WTC11 (cell line): ENCODE measurements at regions not wholly inside any gene's neighbourhood (a gene's known extent, or its start where the extent isn't known, plus 50 kb on each side); places are given as distances from the start of the nearest gene placed in this dataset.

Source experiments
- ATAC-seq: fragments of 200-7000 bp; cut with Tn5 transposase; 2 replicates; pipeline ENCODE4 v1.10.0; 2021; ENCODE audit warnings: mild to moderate bottlenecking, moderate library complexity
- CTCF ChIA-PET: fragments of 300-600 bp; sonication (Branson Sonifier 250); formaldehyde crosslinking; loops from one replicate; lab custom pipeline; 2021; ENCODE audit warnings: antibody characterized with exemption; lab: Charles Lee
- POLR2A ChIA-PET: fragments of 350-600 bp; sonication (Branson Sonifier 250); formaldehyde crosslinking; loops from one replicate; lab custom pipeline; 2021; ENCODE audit warnings: antibody characterized with exemption; lab: Charles Lee
- DNase-seq: peaks from one replicate; pipeline ENCODE4 v3.0.0; 2021; ENCODE audit warnings: low spot score
- H3K27ac Mint-ChIP-seq: 2 replicates; pipeline ENCODE4 v1.8.0; 2021; ENCODE audit warnings: mixed read lengths
- H3K27me3 Mint-ChIP-seq: 2 replicates; pipeline ENCODE4 v1.8.0; 2021; ENCODE audit warnings: low read depth, mild to moderate bottlenecking, moderate library complexity, mixed read lengths
- H3K36me3 Mint-ChIP-seq: 2 replicates; pipeline ENCODE4 v1.8.0; 2021; ENCODE audit warnings: mixed read lengths
- H3K4me1 Mint-ChIP-seq: 2 replicates; pipeline ENCODE4 v1.8.0; 2022; ENCODE audit warnings: mixed read lengths
- H3K4me3 Mint-ChIP-seq: 2 replicates; pipeline ENCODE4 v1.8.0; 2021; ENCODE audit warnings: mild to moderate bottlenecking, moderate library complexity, mixed read lengths
- H3K9me3 Mint-ChIP-seq: 2 replicates; pipeline ENCODE4 v1.8.0; 2021; ENCODE audit warnings: mixed read lengths
- CREB1 ChIP-seq: sonication (generic); formaldehyde crosslinking; IDR thresholded peaks from 2 replicates; pipeline ENCODE4 v1.8.0; 2023; ENCODE audit warnings: mild to moderate bottlenecking, missing genetic modification reagents
- CREM ChIP-seq: sonication (generic); formaldehyde crosslinking; IDR thresholded peaks from 2 replicates; pipeline ENCODE4 v1.8.1; 2022; ENCODE audit warnings: mild to moderate bottlenecking, missing genetic modification reagents, moderate library complexity
- E2F1 ChIP-seq: sonication (generic); formaldehyde crosslinking; IDR thresholded peaks from 2 replicates; pipeline ENCODE4 v1.8.0; 2022; ENCODE audit warnings: mild to moderate bottlenecking, missing genetic modification reagents
- ESRRA ChIP-seq: sonication (generic); formaldehyde crosslinking; IDR thresholded peaks from 2 replicates; pipeline ENCODE4 v1.8.1; 2022; ENCODE audit warnings: mild to moderate bottlenecking, missing genetic modification reagents, borderline replicate concordance
- GTF2I ChIP-seq: fragments of 250-450 bp; sonication (Bioruptor Pico); conservative IDR thresholded peaks from 2 replicates; pipeline ENCODE4 v1.4.0; 2021; ENCODE audit warnings: mild to moderate bottlenecking
- IRF2 ChIP-seq: sonication (generic); formaldehyde crosslinking; IDR thresholded peaks from 2 replicates; pipeline ENCODE4 v1.8.0; 2022; ENCODE audit warnings: low read depth, missing genetic modification reagents, borderline replicate concordance
- MLX ChIP-seq: sonication (generic); formaldehyde crosslinking; IDR thresholded peaks from 2 replicates; pipeline ENCODE4 v1.8.1; 2023; ENCODE audit warnings: mild to moderate bottlenecking, missing genetic modification reagents, moderate library complexity
- NFYB ChIP-seq: sonication (generic); formaldehyde crosslinking; conservative IDR thresholded peaks from 2 replicates; pipeline ENCODE4 v1.8.0; 2022; ENCODE audit warnings: low read depth, missing genetic modification reagents
- NR3C1 ChIP-seq: sonication (generic); formaldehyde crosslinking; conservative IDR thresholded peaks from 2 replicates; pipeline ENCODE4 v1.8.1; 2023; ENCODE audit warnings: low read depth, mild to moderate bottlenecking, missing genetic modification reagents
- TP53 ChIP-seq: sonication (generic); formaldehyde crosslinking; IDR thresholded peaks from 2 replicates; pipeline ENCODE4 v1.8.1; 2023; ENCODE audit warnings: mild to moderate bottlenecking, missing genetic modification reagents
- USF2 ChIP-seq: sonication (generic); formaldehyde crosslinking; IDR thresholded peaks from 2 replicates; pipeline ENCODE4 v1.8.1; 2023; ENCODE audit warnings: mild to moderate bottlenecking, missing genetic modification reagents, moderate library complexity
- ZNF121 ChIP-seq: sonication (generic); formaldehyde crosslinking; IDR thresholded peaks from 2 replicates; pipeline ENCODE4 v1.8.0; 2023; ENCODE audit warnings: missing genetic modification reagents
- ZNF232 ChIP-seq: sonication (generic); formaldehyde crosslinking; IDR thresholded peaks from 2 replicates; pipeline ENCODE4 v1.8.0; 2022; ENCODE audit warnings: mild to moderate bottlenecking, missing genetic modification reagents
- ZNF416 ChIP-seq: fragments of 250-450 bp; sonication (Bioruptor Pico); IDR thresholded peaks from 2 replicates; pipeline ENCODE4 v1.9.0; 2021; ENCODE audit warnings: mild to moderate bottlenecking, inconsistent platforms
- ZNF425 ChIP-seq: fragments of 250-450 bp; sonication (Bioruptor Pico); conservative IDR thresholded peaks from 2 replicates; pipeline ENCODE4 v1.9.0; 2021; ENCODE audit warnings: mild to moderate bottlenecking
- ZNF512 ChIP-seq: sonication (generic); formaldehyde crosslinking; IDR thresholded peaks from 2 replicates; pipeline ENCODE4 v1.8.1; 2022; ENCODE audit warnings: missing genetic modification reagents, borderline replicate concordance
- TF ChIP-seq, protein P1 (sequence below): sonication (generic); formaldehyde crosslinking; IDR thresholded peaks from 2 replicates; pipeline ENCODE4 v1.8.1; 2022; ENCODE audit warnings: low read depth, mild to moderate bottlenecking, moderate library complexity, missing genetic modification reagents, borderline replicate concordance
- TF ChIP-seq, protein P2 (sequence below): fragments of 250-450 bp; sonication (Bioruptor Pico); IDR thresholded peaks from 2 replicates; pipeline ENCODE4 v1.9.0; 2021; ENCODE audit warnings: mild to moderate bottlenecking
- TF ChIP-seq, protein P3 (sequence below): sonication (generic); formaldehyde crosslinking; IDR thresholded peaks from 2 replicates; pipeline ENCODE4 v1.8.0; 2022; ENCODE audit warnings: mild to moderate bottlenecking, missing genetic modification reagents

- CTCF ChIA-PET: no interaction called here
- no peak overlapping the region for H3K27ac Mint-ChIP-seq
These were observed 72.2 kb upstream of the ATP6AP2 start for GRCh38 chrX:40508560-40508959.

DNA sequence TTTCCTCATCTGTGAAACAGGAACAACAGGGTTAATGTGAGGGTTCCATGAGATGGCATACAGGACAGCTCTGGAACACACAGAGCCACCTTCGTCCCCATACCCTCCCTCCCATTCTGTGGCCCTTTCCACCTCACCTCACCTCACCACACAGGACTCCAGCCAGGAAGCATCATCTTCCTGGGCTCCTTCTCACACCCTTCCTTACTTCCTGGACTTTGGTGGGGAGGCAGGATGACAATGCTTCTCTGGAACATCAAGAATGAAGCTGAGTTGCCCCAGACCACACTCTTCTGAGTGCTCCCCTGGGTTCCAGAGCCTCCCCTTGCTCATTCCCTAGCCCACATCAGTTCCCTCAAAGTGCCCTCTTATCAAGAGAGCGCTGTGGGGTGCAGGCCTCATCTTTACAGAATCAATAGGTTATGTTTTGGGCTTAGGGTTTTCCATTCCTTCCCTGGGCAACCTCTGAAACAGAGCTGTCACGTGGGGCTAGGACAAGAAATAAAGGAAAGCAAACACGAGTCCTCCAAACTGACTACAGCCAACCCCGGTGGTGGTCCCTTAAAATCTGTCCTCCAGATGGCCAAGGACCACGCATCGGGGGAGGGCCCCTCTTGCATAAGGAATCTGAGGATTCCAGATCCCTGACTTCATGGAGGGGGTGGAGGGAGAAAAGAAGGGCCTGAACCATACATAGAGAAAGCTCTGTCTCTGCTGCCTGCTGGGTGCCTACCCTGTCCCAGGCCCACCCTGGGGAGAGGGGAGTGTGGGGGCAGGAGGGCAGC, 74.4 kb upstream of the ATP6AP2 start:
- Mint-ChIP-seq H3K27ac (no peak overlapping the region), H3K4me1 (peaks cover 12% of the 10 kb centered on the region), H3K36me3 (no peaks in the 10 kb centered on the region), H3K4me3 (no peak overlapping the region)
- ATAC-seq: no peak
- no peak for TF ChIP-seq USF2 (CRISPR knock-in tag)
- no peak for TF ChIP-seq MLX (CRISPR knock-in tag)
- TF ChIP-seq, protein P1, sequence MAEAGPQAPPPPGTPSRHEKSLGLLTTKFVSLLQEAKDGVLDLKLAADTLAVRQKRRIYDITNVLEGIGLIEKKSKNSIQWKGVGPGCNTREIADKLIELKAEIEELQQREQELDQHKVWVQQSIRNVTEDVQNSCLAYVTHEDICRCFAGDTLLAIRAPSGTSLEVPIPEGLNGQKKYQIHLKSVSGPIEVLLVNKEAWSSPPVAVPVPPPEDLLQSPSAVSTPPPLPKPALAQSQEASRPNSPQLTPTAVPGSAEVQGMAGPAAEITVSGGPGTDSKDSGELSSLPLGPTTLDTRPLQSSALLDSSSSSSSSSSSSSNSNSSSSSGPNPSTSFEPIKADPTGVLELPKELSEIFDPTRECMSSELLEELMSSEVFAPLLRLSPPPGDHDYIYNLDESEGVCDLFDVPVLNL: no peak
- TF ChIP-seq, protein P2, sequence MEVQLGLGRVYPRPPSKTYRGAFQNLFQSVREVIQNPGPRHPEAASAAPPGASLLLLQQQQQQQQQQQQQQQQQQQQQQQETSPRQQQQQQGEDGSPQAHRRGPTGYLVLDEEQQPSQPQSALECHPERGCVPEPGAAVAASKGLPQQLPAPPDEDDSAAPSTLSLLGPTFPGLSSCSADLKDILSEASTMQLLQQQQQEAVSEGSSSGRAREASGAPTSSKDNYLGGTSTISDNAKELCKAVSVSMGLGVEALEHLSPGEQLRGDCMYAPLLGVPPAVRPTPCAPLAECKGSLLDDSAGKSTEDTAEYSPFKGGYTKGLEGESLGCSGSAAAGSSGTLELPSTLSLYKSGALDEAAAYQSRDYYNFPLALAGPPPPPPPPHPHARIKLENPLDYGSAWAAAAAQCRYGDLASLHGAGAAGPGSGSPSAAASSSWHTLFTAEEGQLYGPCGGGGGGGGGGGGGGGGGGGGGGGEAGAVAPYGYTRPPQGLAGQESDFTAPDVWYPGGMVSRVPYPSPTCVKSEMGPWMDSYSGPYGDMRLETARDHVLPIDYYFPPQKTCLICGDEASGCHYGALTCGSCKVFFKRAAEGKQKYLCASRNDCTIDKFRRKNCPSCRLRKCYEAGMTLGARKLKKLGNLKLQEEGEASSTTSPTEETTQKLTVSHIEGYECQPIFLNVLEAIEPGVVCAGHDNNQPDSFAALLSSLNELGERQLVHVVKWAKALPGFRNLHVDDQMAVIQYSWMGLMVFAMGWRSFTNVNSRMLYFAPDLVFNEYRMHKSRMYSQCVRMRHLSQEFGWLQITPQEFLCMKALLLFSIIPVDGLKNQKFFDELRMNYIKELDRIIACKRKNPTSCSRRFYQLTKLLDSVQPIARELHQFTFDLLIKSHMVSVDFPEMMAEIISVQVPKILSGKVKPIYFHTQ (CRISPR knock-in tag): no peak
- TF ChIP-seq, all 79 proteins: peak for 0
- no peak for DNase-seq
- POLR2A ChIA-PET: no interaction called here
- no peaks in the 10 kb centered on the region for H3K9me3 Mint-ChIP-seq
- H3K27me3 Mint-ChIP-seq: no peaks in the 10 kb centered on the region; the same call in 1 of the 2 replicates
- CTCF ChIA-PET: interaction anchor here (1.7 kb wide), 1 partner anchor 10 kb away, joined by 4 read pairs; no protein-coding TSS in a partner anchor

More at GRCh38 chrX:40508560-40508959, 72.2 kb upstream of the ATP6AP2 start:
- DNase-seq: no peak
- no peaks in the 10 kb centered on the region for H3K9me3 Mint-ChIP-seq
- H3K4me1 Mint-ChIP-seq: peaks cover 12% of the 10 kb centered on the region
- no peaks in the 10 kb centered on the region for H3K27me3 Mint-ChIP-seq
- POLR2A ChIA-PET: no interaction called here
- no peak overlapping the region for H3K4me3 Mint-ChIP-seq
- ATAC-seq: no peak
- H3K36me3 Mint-ChIP-seq: no peaks in the 10 kb centered on the region
- TF ChIP-seq ZNF121 (CRISPR knock-in tag): no peak
- TF ChIP-seq TP53 (CRISPR knock-in tag): no peak
- no peak for TF ChIP-seq CREB1 (CRISPR knock-in tag)
- TF ChIP-seq NFYB (CRISPR knock-in tag): no peak
- TF ChIP-seq NR3C1: no peak
- TF ChIP-seq ZNF232 (CRISPR knock-in tag): no peak
- no peak for TF ChIP-seq ZNF425
- TF ChIP-seq USF2 (CRISPR knock-in tag): no peak
- no peak for TF ChIP-seq ZNF512
- no peak for TF ChIP-seq E2F1 (CRISPR knock-in tag)
- TF ChIP-seq IRF2: no peak
- no peak for TF ChIP-seq CREM (CRISPR knock-in tag)
- TF ChIP-seq GTF2I (CRISPR knock-in tag): no peak
- TF ChIP-seq ESRRA (CRISPR knock-in tag): no peak
- TF ChIP-seq, protein P3, sequence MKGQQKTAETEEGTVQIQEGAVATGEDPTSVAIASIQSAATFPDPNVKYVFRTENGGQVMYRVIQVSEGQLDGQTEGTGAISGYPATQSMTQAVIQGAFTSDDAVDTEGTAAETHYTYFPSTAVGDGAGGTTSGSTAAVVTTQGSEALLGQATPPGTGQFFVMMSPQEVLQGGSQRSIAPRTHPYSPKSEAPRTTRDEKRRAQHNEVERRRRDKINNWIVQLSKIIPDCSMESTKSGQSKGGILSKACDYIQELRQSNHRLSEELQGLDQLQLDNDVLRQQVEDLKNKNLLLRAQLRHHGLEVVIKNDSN: no peak
- TF ChIP-seq ZNF416 (CRISPR knock-in tag): no peak
